GM12874 (cell line): ENCODE measurements at regions not wholly inside any gene's neighbourhood (a gene's known extent, or its start where the extent isn't known, plus 50 kb on each side); places are given as distances from the start of the nearest gene placed in this dataset.

Experiments
- TF ChIP-seq, protein P1 (sequence below): IDR thresholded peaks from 2 replicates; pipeline ENCODE4 v1.5.1; 2011; ENCODE audit warnings: low read depth, mild to moderate bottlenecking, control low read depth, low read length, moderate library complexity; ENCODE audit not compliant: insufficient read depth

GRCh38 chr6:2447318-2447920 is 202.0 kb upstream of the GMDS start:
- TF ChIP-seq, protein P1, sequence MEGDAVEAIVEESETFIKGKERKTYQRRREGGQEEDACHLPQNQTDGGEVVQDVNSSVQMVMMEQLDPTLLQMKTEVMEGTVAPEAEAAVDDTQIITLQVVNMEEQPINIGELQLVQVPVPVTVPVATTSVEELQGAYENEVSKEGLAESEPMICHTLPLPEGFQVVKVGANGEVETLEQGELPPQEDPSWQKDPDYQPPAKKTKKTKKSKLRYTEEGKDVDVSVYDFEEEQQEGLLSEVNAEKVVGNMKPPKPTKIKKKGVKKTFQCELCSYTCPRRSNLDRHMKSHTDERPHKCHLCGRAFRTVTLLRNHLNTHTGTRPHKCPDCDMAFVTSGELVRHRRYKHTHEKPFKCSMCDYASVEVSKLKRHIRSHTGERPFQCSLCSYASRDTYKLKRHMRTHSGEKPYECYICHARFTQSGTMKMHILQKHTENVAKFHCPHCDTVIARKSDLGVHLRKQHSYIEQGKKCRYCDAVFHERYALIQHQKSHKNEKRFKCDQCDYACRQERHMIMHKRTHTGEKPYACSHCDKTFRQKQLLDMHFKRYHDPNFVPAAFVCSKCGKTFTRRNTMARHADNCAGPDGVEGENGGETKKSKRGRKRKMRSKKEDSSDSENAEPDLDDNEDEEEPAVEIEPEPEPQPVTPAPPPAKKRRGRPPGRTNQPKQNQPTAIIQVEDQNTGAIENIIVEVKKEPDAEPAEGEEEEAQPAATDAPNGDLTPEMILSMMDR, result no peak

GRCh38 chr6:2441601-2442475 is 196.4 kb upstream of the GMDS start:
- TF ChIP-seq, protein P1, result no peak

DNA sequence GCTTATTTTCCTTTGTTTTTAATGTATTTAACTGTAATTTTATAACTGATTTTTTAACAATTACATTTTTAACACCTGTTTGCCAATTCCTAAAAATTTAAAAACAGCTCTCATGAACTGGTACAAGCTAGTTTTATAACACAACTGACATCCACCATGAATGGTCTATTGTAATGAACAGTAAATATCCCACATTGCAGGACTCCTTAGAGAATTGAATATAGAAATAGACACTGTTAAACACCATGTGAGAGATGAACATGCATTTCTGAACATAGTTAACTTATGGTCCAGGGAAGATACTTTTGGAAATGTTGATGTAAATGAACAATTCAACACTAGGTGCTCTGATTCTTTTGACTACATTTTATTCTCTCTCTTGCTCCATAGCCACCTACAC is 195.1 kb upstream of the GMDS start:
- TF ChIP-seq, protein P1, result no peak

- TF ChIP-seq, protein P1, result no peak
These were observed 194.2 kb upstream of the GMDS start for GRCh38 chr6:2439632-2440031.

GRCh38 chr6:2439082-2439481 is 193.7 kb upstream of the GMDS start:
- TF ChIP-seq, protein P1, result no peak

GRCh38 chr6:2436410-2437154 is 191.2 kb upstream of the GMDS start:
- TF ChIP-seq, protein P1, result no peak

DNA sequence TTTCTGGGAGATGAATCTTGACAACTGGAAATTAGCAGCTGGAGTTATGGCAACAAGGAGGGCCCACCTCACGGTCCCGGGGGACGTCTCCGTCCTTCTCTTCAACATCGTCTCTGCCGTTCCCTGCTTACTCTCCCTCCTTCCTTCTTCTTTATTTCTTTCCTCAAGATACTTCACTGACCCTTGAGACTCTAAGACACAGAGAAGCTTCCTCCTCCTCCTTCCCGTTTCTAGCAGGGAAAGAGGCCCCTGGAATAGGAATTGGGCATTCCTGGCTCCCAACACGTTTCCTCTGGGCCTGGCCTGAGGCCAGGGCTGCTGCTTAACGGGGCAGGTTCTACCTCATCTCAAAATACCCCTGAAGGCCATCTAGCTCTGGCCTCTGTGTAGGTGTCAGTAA is 189.9 kb upstream of the GMDS start:
- TF ChIP-seq, protein P1, result no peak
